H9 (cell line): ENCODE measurements at regions not wholly inside any gene's neighbourhood (a gene's known extent, or its start where the extent isn't known, plus 50 kb on each side); places are given as distances from the start of the nearest gene placed in this dataset.

Experiments used
- DNase-seq: peaks from one replicate; pipeline ENCODE4 v3.0.0-alpha.2; 2017
- H2AFZ ChIP-seq: one replicate; pipeline ENCODE4 v1.6.1; 2013; ENCODE audit warnings: mild to moderate bottlenecking, low read length, control low read depth, moderate library complexity
- H2AK5ac ChIP-seq: 2 replicates; pipeline ENCODE4 v1.6.1; 2013; ENCODE audit warnings: low read length, control low read depth, mixed read lengths; ENCODE audit not compliant: insufficient read length
- H2BK120ac ChIP-seq: one replicate; pipeline ENCODE4 v1.6.1; 2013; ENCODE audit warnings: low read depth, mild to moderate bottlenecking, low read length, control low read depth, inconsistent platforms; ENCODE audit not compliant: poor library complexity, severe bottlenecking
- H2BK12ac ChIP-seq: 2 replicates; pipeline ENCODE4 v1.6.1; 2013; ENCODE audit warnings: low read length, control low read depth, mixed read lengths, low read depth; ENCODE audit not compliant: insufficient read length
- H2BK15ac ChIP-seq: 2 replicates; pipeline ENCODE4 v1.6.1; 2013; ENCODE audit warnings: low read depth, low read length, control low read depth
- H2BK20ac ChIP-seq: one replicate; pipeline ENCODE4 v1.6.1; 2013; ENCODE audit warnings: low read depth, mild to moderate bottlenecking, low read length, control low read depth, inconsistent platforms; ENCODE audit not compliant: poor library complexity, severe bottlenecking
- H2BK5ac ChIP-seq: 2 replicates; pipeline ENCODE4 v1.6.1; 2013; ENCODE audit warnings: low read length, control low read depth, mixed read lengths; ENCODE audit not compliant: insufficient read length
- H3K14ac ChIP-seq: 2 replicates; pipeline ENCODE4 v1.6.1; 2013; ENCODE audit warnings: low read length, control low read depth; ENCODE audit not compliant: insufficient read depth
- H3K18ac ChIP-seq: 2 replicates; pipeline ENCODE4 v1.6.1; 2013; ENCODE audit warnings: low read depth, mild to moderate bottlenecking, mixed read lengths, low read length, control low read depth; ENCODE audit not compliant: insufficient read length
- H3K23ac ChIP-seq: 2 replicates; pipeline ENCODE4 v1.6.1; 2013; ENCODE audit warnings: low read length, control low read depth, mixed read lengths, low read depth; ENCODE audit not compliant: insufficient read length
- H3K23me2 ChIP-seq: 2 replicates; pipeline ENCODE4 v1.6.1; 2013; ENCODE audit warnings: low read depth, mild to moderate bottlenecking, mixed read lengths, low read length, control low read depth; ENCODE audit not compliant: insufficient read length, poor library complexity, severe bottlenecking
- H3K27ac ChIP-seq: 2 replicates; pipeline ENCODE4 v1.5.1; 2013; ENCODE audit warnings: low read length, control low read depth, mixed read lengths, low read depth; ENCODE audit not compliant: insufficient read length
- H3K27me3 ChIP-seq: 2 replicates; pipeline ENCODE4 v1.6.1; 2013; ENCODE audit warnings: low read length, control low read depth, inconsistent platforms; ENCODE audit not compliant: insufficient read depth
- H3K4ac ChIP-seq: 2 replicates; pipeline ENCODE4 v1.6.1; 2013; ENCODE audit warnings: low read depth, mild to moderate bottlenecking, control low read depth, inconsistent platforms, low read length, moderate library complexity
- H3K4me1 ChIP-seq: 2 replicates; pipeline ENCODE4 v1.6.1; 2013; ENCODE audit warnings: low read length, control low read depth, inconsistent platforms; ENCODE audit not compliant: insufficient read depth
- H3K4me2 ChIP-seq: 2 replicates; pipeline ENCODE4 v1.6.1; 2013; ENCODE audit warnings: low read length, control low read depth, mixed read lengths; ENCODE audit not compliant: insufficient read length, insufficient read depth
- H3K56ac ChIP-seq: 2 replicates; pipeline ENCODE4 v1.6.1; 2013; ENCODE audit warnings: low read depth, mild to moderate bottlenecking, mixed read lengths, low read length, control low read depth; ENCODE audit not compliant: insufficient read length
- H3K79me1 ChIP-seq: 2 replicates; pipeline ENCODE4 v1.6.1; 2013; ENCODE audit warnings: low read depth, mild to moderate bottlenecking, moderate library complexity, low read length, control low read depth, inconsistent platforms; ENCODE audit not compliant: insufficient read depth, poor library complexity, severe bottlenecking
- H3K79me2 ChIP-seq: 2 replicates; pipeline ENCODE4 v1.6.1; 2013; ENCODE audit warnings: low read length, control low read depth, inconsistent platforms; ENCODE audit not compliant: insufficient read depth
- H3K9ac ChIP-seq: 2 replicates; pipeline ENCODE4 v1.6.1; 2013; ENCODE audit warnings: low read length, control low read depth, mixed read lengths; ENCODE audit not compliant: insufficient read length; ENCODE audit errors: extremely low read depth
- H3K9me3 ChIP-seq: one replicate; pipeline ENCODE4 v1.6.1; 2013; ENCODE audit warnings: low read depth, low read length, inconsistent platforms; ENCODE audit not compliant: control insufficient read depth
- H3T11ph ChIP-seq: one replicate; pipeline ENCODE4 v1.6.1; 2013; ENCODE audit warnings: mild to moderate bottlenecking, low read length, control low read depth, inconsistent platforms
- H4K20me1 ChIP-seq: one replicate; pipeline ENCODE4 v1.6.1; 2013; ENCODE audit not compliant: control insufficient read depth, insufficient read length, insufficient read depth
- H4K5ac ChIP-seq: 2 replicates; pipeline ENCODE4 v1.6.1; 2013; ENCODE audit warnings: low read depth, mild to moderate bottlenecking, mixed read lengths, low read length, control low read depth; ENCODE audit not compliant: insufficient read length
- H4K8ac ChIP-seq: replicated peaks from 2 replicates; pipeline ENCODE4 v1.6.1; 2013; ENCODE audit warnings: low read length, control low read depth, mixed read lengths, low read depth; ENCODE audit not compliant: insufficient read length
- H4K91ac ChIP-seq: 2 replicates; pipeline ENCODE4 v1.6.1; 2013; ENCODE audit warnings: low read depth, mild to moderate bottlenecking, moderate library complexity, mixed read lengths, low read length, control low read depth; ENCODE audit not compliant: insufficient read length
- H3K27ac Mint-ChIP-seq, 3 experiments: 2 replicates in 2 of 3; 3 replicates in 1 of 3; pipeline ENCODE4 v1.8.0; 2020 to 2021; ENCODE audit warnings: mixed read lengths in 3 of 3, mild to moderate bottlenecking in 1 of 3, moderate library complexity in 1 of 3
- H3K27me3 Mint-ChIP-seq: 2 replicates; pipeline ENCODE4 v1.8.0; 2021; ENCODE audit warnings: low read depth, mild to moderate bottlenecking, moderate library complexity, mixed read lengths
- H3K36me3 Mint-ChIP-seq, 3 experiments: 2 replicates in 2 of 3; 3 replicates in 1 of 3; pipeline ENCODE4 v1.8.0; 2020 to 2021; ENCODE audit warnings: low read depth in 3 of 3, mixed read lengths in 3 of 3; ENCODE audit not compliant: insufficient read depth in 1 of 3
- H3K4me1 Mint-ChIP-seq, 2 experiments: 2 replicates each; pipeline ENCODE4 v1.8.0; 2020; ENCODE audit warnings: mixed read lengths in 2 of 2
- H3K4me3 Mint-ChIP-seq, 2 experiments: 2 replicates in 1 of 2; 3 replicates in 1 of 2; pipeline ENCODE4 v1.8.0; 2020 to 2021; ENCODE audit warnings: mild to moderate bottlenecking in 2 of 2, mixed read lengths in 2 of 2, moderate library complexity in 1 of 2
- H3K9me3 Mint-ChIP-seq, 2 experiments: 2 replicates in 1 of 2; 3 replicates in 1 of 2; pipeline ENCODE4 v1.8.0; 2020; ENCODE audit warnings: mild to moderate bottlenecking in 2 of 2, mixed read lengths in 2 of 2, moderate library complexity in 1 of 2
- WGBS: extraction: QIAGEN DNeasy Blood & Tissue Kit; methylation state at CpG from one replicate; pipeline ENCODE4 v1.1.7; 2013; ENCODE audit warnings: missing lambda C conversion rate, low lambda C conversion rate, mixed read lengths; ENCODE audit not compliant: insufficient read length; ENCODE audit errors: extremely low coverage; 5-methylcytosine and 5-hydroxymethylcytosine counted together
- TF ChIP-seq, protein P1 (sequence below): fragments of 200-600 bp; sonication (generic); conservative IDR thresholded peaks from 3 replicates; pipeline ENCODE4 v1.8.0; 2021; ENCODE audit warnings: antibody characterized with exemption, mild to moderate bottlenecking

DNA sequence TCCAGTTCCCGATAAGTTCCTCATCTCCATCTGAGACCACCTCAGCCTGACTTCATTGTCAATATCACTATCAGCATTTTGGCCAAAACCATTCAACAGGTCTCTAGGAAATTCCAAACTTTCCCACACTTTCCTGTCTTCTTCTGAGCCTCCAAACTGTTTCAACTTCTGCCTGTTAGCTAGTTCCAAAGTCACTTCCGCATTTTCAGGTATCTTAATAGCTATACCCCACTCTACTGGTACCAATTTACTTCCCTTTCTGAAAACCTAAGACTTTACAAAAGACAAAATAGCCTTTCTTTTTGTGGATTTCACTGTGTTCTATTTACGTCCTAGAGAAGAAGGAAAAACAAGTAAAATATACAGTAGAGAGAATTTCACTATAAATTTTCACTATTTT, 147.0 kb upstream of the FMN2 start:
- Histone ChIP-seq H4K91ac (no peak overlapping the region), H2AFZ (no peak overlapping the region), H3K27me3 (no peaks in the 10 kb centered on the region), H3K27ac (no peak overlapping the region), H2BK12ac (no peak overlapping the region), H3K9me3 (peaks cover 9% of the 10 kb centered on the region), H2BK15ac (no peak overlapping the region), H3K79me1 (no peaks in the 10 kb centered on the region), H2BK5ac (no peak overlapping the region), H2AK5ac (no peak overlapping the region), H4K20me1 (no peaks in the 10 kb centered on the region), H2BK120ac (no peak overlapping the region), H3K23ac (no peak overlapping the region), H3K9ac (no peak overlapping the region), H3T11ph (no peak overlapping the region), H4K5ac (no peak overlapping the region), H3K14ac (no peak overlapping the region), H3K79me2 (no peaks in the 10 kb centered on the region), H2BK20ac (no peak overlapping the region), H3K4me2 (no peak overlapping the region), H3K4me1 (no peaks in the 10 kb centered on the region), H3K4ac (no peak overlapping the region), H3K23me2 (no peaks in the 10 kb centered on the region), H4K8ac (no peak overlapping the region), H3K56ac (no peak overlapping the region), H3K18ac (no peak overlapping the region)
- WGBS = no CpG with 5 or more reads among the region's 3 CpGs
- Mint-ChIP-seq H3K27ac (no peak overlapping the region), H3K36me3 (peaks cover 17 to 37% (median 24%) of the 10 kb centered on the region in 3 experiments), H3K27me3 (no peaks in the 10 kb centered on the region), H3K4me1 (peaks cover 7 to 8% of the 10 kb centered on the region in 2 experiments; a peak in 3 of 4 replicates), H3K4me3 (no peak overlapping the region), H3K9me3 (peaks cover 33 to 42% of the 10 kb centered on the region in 2 experiments)
- DNase-seq = no peak
- TF ChIP-seq, protein P1, sequence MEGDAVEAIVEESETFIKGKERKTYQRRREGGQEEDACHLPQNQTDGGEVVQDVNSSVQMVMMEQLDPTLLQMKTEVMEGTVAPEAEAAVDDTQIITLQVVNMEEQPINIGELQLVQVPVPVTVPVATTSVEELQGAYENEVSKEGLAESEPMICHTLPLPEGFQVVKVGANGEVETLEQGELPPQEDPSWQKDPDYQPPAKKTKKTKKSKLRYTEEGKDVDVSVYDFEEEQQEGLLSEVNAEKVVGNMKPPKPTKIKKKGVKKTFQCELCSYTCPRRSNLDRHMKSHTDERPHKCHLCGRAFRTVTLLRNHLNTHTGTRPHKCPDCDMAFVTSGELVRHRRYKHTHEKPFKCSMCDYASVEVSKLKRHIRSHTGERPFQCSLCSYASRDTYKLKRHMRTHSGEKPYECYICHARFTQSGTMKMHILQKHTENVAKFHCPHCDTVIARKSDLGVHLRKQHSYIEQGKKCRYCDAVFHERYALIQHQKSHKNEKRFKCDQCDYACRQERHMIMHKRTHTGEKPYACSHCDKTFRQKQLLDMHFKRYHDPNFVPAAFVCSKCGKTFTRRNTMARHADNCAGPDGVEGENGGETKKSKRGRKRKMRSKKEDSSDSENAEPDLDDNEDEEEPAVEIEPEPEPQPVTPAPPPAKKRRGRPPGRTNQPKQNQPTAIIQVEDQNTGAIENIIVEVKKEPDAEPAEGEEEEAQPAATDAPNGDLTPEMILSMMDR = no peak
